Endothelial cell of umbilical vein (primary cell): ENCODE measurements at regions not wholly inside any gene's neighbourhood (a gene's known extent, or its start where the extent isn't known, plus 50 kb on each side); places are given as distances from the start of the nearest gene placed in this dataset.

ENCODE experiments used
- CTCF ChIP-seq, 2 donors: IDR thresholded peaks; 1 replicate in 1 of 2; 2 replicates in 1 of 2; pipeline ENCODE4 v1.5.1; 2011; ENCODE audit warnings: low read length in 2 of 2, mild to moderate bottlenecking in 2 of 2, moderate library complexity in 2 of 2, control low read depth in 1 of 2, inconsistent platforms in 1 of 2, low read depth in 1 of 2; ENCODE audit not compliant: insufficient read depth in 1 of 2; ENCODE audit errors: extremely low read depth in 1 of 2
- EZH2 ChIP-seq: IDR thresholded peaks from 2 replicates; pipeline ENCODE4 v1.6.1; 2012; ENCODE audit warnings: borderline replicate concordance, low read depth, mild to moderate bottlenecking, moderate library complexity, low read length, inconsistent platforms; ENCODE audit not compliant: severe bottlenecking
- FOS ChIP-seq: IDR thresholded peaks from 2 replicates; pipeline ENCODE4 v1.6.1; 2011; ENCODE audit warnings: mild to moderate bottlenecking, low read length, moderate library complexity, borderline replicate concordance; ENCODE audit not compliant: insufficient read depth
- JUN ChIP-seq: IDR thresholded peaks from 2 replicates; pipeline ENCODE4 v1.6.1; 2011; ENCODE audit warnings: borderline replicate concordance, low read depth; ENCODE audit not compliant: insufficient read length, insufficient read depth
- MYC ChIP-seq: IDR thresholded peaks from one replicate; pipeline ENCODE4 v1.6.1; 2011; ENCODE audit warnings: mild to moderate bottlenecking, low read depth, low read length
- POLR2A ChIP-seq: IDR thresholded peaks from 2 replicates; pipeline ENCODE4 v1.6.1; 2012; ENCODE audit warnings: low read depth, mild to moderate bottlenecking, control low read depth, low read length
- POLR2AphosphoS5 ChIP-seq: IDR thresholded peaks from 2 replicates; pipeline ENCODE4 v1.6.1; 2012; ENCODE audit warnings: low read depth, mild to moderate bottlenecking, control low read depth, low read length, moderate library complexity; ENCODE audit not compliant: insufficient read depth
- TF ChIP-seq, protein P1 (sequence below): IDR thresholded peaks from 2 replicates; pipeline ENCODE4 v1.6.1; 2011; ENCODE audit not compliant: insufficient read depth, insufficient read length

GRCh38 chr14:22081337-22081736, 407.7 kb upstream of the OR4E1 start:
- no peak for TF ChIP-seq POLR2AphosphoS5
- TF ChIP-seq, protein P1, sequence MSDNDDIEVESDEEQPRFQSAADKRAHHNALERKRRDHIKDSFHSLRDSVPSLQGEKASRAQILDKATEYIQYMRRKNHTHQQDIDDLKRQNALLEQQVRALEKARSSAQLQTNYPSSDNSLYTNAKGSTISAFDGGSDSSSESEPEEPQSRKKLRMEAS, result no peak
- TF ChIP-seq CTCF (IDR thresholded peaks at IDR 0.05; ENCODE audit: extremely low read depth in 1 of 2, insufficient read depth in 1 of 2, low read depth in 1 of 2, low read length in 2 of 2), result no peak
- TF ChIP-seq FOS, result no peak
- TF ChIP-seq MYC, result no peak
- TF ChIP-seq JUN, result no peak
- TF ChIP-seq POLR2A, result no peak
- TF ChIP-seq EZH2, result no peak
